WTC11 (cell line): ENCODE measurements at regions not wholly inside any gene's neighbourhood (a gene's known extent, or its start where the extent isn't known, plus 50 kb on each side); places are given as distances from the start of the nearest gene placed in this dataset.

Experiments
- ATF3 ChIP-seq: sonication (generic); formaldehyde crosslinking; conservative IDR thresholded peaks from 2 replicates; pipeline ENCODE4 v1.8.1; 2022; ENCODE audit warnings: mild to moderate bottlenecking, missing genetic modification reagents
- CTCF ChIP-seq: fragments of 200-600 bp; IDR thresholded peaks from 2 replicates; pipeline ENCODE4 v1.8.0; 2022; ENCODE audit warnings: antibody characterized with exemption
- ESRRA ChIP-seq: sonication (generic); formaldehyde crosslinking; IDR thresholded peaks from 2 replicates; pipeline ENCODE4 v1.8.1; 2022; ENCODE audit warnings: mild to moderate bottlenecking, missing genetic modification reagents, borderline replicate concordance
- NR3C1 ChIP-seq: sonication (generic); formaldehyde crosslinking; conservative IDR thresholded peaks from 2 replicates; pipeline ENCODE4 v1.8.1; 2023; ENCODE audit warnings: low read depth, mild to moderate bottlenecking, missing genetic modification reagents
- RORB ChIP-seq: fragments of 250-450 bp; sonication (Bioruptor Pico); IDR thresholded peaks from 2 replicates; pipeline ENCODE4 v1.9.0; 2021; ENCODE audit warnings: mild to moderate bottlenecking
- TF ChIP-seq, protein P1 (sequence below): sonication (generic); formaldehyde crosslinking; IDR thresholded peaks from 2 replicates; pipeline ENCODE4 v1.8.1; 2022; ENCODE audit warnings: low read depth, missing genetic modification reagents, borderline replicate concordance
- TF ChIP-seq, protein P2 (sequence below): sonication (generic); formaldehyde crosslinking; IDR thresholded peaks from 2 replicates; pipeline ENCODE4 v1.8.1; 2023; ENCODE audit warnings: mild to moderate bottlenecking, moderate library complexity, missing genetic modification reagents

DNA sequence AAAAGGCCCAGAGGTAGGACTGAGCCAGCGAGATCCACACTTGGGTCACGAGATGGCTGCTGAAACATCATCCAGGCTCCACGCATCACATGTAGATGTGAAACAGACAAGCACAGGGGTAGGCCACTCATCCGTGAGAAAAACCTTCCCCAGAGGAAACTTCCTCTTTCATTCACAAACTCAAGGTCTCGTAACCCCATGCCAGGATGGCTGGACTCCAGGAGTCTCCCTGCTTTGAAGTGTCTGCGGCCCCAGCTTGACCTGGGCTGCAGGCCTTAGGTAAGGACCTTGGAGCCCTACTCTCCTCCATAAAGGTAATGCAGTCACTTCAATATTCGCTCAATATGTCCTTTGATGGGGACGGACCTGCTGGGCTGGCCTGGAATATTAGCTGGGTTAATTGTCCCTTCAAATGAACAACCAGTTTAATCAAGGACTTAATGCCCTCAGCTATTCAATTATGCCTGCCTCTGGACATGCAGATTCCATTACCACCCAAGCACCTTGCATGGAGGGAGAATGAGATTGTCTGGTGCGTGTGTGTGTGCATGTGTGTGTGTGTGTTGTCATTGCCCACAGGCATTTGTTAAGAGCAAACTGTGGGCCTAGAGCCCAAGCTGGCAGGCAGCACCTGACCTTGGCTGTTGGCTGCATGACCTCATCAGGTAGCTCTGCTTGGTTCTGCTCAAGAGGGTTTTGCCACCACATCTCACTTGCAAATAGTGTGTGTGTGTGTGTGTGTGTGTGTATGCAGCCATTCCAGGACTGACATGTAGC lies 186.9 kb upstream of the TLE3 start:
- TF ChIP-seq ESRRA (CRISPR knock-in tag), result no peak
- TF ChIP-seq RORB (CRISPR knock-in tag), result no peak
- no peak for TF ChIP-seq CTCF
- no peak for TF ChIP-seq NR3C1 (CRISPR knock-in tag)
- TF ChIP-seq, protein P1, sequence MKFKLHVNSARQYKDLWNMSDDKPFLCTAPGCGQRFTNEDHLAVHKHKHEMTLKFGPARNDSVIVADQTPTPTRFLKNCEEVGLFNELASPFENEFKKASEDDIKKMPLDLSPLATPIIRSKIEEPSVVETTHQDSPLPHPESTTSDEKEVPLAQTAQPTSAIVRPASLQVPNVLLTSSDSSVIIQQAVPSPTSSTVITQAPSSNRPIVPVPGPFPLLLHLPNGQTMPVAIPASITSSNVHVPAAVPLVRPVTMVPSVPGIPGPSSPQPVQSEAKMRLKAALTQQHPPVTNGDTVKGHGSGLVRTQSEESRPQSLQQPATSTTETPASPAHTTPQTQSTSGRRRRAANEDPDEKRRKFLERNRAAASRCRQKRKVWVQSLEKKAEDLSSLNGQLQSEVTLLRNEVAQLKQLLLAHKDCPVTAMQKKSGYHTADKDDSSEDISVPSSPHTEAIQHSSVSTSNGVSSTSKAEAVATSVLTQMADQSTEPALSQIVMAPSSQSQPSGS, result no peak
- no peak for TF ChIP-seq ATF3 (CRISPR knock-in tag)
- TF ChIP-seq, protein P2, sequence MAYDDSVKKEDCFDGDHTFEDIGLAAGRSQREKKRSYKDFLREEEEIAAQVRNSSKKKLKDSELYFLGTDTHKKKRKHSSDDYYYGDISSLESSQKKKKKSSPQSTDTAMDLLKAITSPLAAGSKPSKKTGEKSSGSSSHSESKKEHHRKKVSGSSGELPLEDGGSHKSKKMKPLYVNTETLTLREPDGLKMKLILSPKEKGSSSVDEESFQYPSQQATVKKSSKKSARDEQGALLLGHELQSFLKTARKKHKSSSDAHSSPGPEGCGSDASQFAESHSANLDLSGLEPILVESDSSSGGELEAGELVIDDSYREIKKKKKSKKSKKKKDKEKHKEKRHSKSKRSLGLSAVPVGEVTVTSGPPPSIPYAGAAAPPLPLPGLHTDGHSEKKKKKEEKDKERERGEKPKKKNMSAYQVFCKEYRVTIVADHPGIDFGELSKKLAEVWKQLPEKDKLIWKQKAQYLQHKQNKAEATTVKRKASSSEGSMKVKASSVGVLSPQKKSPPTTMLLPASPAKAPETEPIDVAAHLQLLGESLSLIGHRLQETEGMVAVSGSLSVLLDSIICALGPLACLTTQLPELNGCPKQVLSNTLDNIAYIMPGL (CRISPR knock-in tag), result no peak
